VCaP (cell line): ENCODE measurements at regions not wholly inside any gene's neighbourhood (a gene's known extent, or its start where the extent isn't known, plus 50 kb on each side); places are given as distances from the start of the nearest gene placed in this dataset.

Experiments used
- H3K27ac ChIP-seq: fragments of 450-650 bp; 2 replicates; pipeline ENCODE4 v1.5.1; 2017
- CTCF ChIP-seq: fragments of 450-650 bp; conservative IDR thresholded peaks from 2 replicates; pipeline ENCODE4 v1.5.1; 2017; ENCODE audit warnings: mild to moderate bottlenecking, moderate library complexity

DNA sequence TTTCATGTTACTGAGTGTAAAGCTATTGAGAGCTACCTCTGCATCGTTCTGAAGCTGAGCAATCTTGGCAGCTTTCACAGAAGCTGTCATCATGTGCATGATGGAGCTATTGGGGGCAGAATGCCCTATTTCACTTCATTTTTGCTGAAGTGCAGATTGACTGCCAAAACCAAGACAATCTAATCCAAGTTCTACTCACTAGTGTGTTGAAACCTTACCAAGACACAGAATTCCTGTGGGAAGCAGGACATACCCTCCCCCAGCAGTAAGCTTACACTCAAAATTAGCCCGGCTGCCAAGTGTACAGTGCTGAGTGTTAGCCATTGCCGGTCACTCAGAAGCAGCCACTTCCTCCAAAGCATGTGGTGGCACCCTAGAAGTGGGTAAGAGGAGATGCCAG lies 177.3 kb upstream of the TENT5A start:
- H3K27ac ChIP-seq, result no peak overlapping the region
- no peak for TF ChIP-seq CTCF

- no peak overlapping the region for H3K27ac ChIP-seq
- no peak for TF ChIP-seq CTCF
Measured at GRCh38 chr6:81925201-81925600, 172.7 kb upstream of the TENT5A start.

DNA sequence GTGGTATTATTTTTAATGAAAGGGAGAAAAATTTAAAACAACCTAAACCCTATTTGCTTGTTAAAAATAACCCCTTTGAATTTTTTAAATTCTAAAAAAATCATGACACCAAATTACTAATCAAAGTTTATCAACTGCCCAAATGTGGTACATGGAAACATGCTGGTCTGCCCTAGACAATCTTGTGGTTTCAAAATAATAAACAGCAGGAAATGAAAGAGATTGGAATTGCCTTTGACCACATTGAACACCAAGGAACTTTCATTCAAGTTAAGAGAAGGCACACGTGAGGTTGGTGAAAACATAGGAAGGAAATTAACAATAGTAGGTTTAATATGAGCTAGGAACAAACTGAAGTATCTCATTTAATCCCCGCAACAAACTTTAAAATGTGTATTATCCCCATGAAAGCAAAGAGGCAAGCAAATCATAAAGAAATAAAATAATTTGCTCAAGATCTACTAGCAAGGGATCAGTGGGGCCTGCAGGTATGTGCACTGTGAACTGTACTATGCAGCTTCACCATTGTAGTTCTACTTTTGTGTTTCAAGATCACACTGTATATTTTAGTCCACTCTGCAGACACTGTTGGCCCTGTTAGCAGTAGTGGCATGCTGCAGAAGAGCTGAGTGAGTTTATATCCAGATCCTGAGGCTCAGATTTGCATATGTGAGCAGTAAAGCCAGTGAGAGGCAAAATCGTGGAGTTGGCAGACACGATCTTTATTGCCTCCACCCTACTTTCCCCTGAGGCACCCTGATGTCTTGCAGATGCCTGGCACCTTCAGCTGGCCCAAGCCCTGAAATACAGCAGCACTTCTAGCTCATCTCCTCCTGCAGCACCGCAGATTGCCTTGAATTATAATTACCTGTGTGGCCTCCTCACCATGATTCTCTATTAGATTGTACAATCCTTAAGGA lies 157.8 kb upstream of the TENT5A start:
- no peak for TF ChIP-seq CTCF
- no peak overlapping the region for H3K27ac ChIP-seq

DNA sequence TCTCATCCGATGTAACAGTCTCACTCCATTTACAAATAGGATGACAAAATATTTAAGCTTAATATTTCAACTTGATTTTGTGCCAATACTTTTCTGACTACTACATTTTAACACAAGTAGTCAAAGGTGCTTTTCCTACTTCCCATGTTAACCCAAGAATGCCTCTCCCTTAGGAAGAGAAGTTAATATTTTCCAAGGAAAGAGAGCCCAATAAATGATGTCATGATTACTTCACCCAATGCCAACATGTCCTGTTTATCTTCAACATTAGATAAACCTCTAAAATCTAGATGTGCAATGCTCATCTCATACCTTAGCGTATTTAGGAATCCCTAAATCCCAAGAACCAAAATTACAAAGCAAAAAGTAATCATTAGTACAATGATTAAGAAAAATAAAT lies 156.7 kb upstream of the TENT5A start:
- H3K27ac ChIP-seq, result no peak overlapping the region
- no peak for TF ChIP-seq CTCF

- TF ChIP-seq CTCF, result no peak
- H3K27ac ChIP-seq, result no peak overlapping the region
Measured at GRCh38 chr6:81906709-81907204, 154.3 kb upstream of the TENT5A start.

DNA sequence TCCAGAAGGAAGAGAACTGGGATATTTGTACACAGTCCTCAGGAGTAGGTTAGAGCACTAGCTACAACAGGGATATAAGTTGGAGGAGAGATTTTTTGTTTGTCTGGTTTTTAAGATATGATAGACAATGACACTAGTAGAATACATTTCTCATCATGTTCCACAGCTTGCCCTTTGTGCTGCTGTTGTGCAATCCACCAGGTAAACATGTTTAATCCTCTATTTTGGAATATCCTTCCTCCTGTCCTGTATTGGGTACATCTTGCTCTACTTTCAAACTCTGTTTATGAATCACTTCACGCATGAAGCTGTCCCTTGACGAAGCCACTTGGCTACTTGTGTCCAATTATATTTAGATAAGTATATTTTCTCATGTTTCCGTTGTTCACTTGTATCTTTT lies 153.6 kb upstream of the TENT5A start:
- H3K27ac ChIP-seq, result no peak overlapping the region
- TF ChIP-seq CTCF, result no peak

- no peak overlapping the region for H3K27ac ChIP-seq
- TF ChIP-seq CTCF, result no peak
Measured at GRCh38 chr6:81901551-81901966, 149.1 kb upstream of the TENT5A start.
